DND-41 (cell line): ENCODE measurements at regions not wholly inside any gene's neighbourhood (a gene's known extent, or its start where the extent isn't known, plus 50 kb on each side); places are given as distances from the start of the nearest gene placed in this dataset.

ENCODE experiments used
- EZH2 ChIP-seq: IDR thresholded peaks from 3 replicates; pipeline ENCODE4 v1.6.1; 2012; ENCODE audit warnings: borderline replicate concordance, low read depth, mild to moderate bottlenecking, moderate library complexity, low read length, inconsistent platforms; ENCODE audit not compliant: severe bottlenecking
- TF ChIP-seq, protein P1 (sequence below): IDR thresholded peaks from 2 replicates; pipeline ENCODE4 v1.5.1; 2012; ENCODE audit warnings: borderline replicate concordance, low read length, moderate library complexity, mild to moderate bottlenecking; ENCODE audit not compliant: poor library complexity, severe bottlenecking; ENCODE audit errors: extremely low read depth

DNA sequence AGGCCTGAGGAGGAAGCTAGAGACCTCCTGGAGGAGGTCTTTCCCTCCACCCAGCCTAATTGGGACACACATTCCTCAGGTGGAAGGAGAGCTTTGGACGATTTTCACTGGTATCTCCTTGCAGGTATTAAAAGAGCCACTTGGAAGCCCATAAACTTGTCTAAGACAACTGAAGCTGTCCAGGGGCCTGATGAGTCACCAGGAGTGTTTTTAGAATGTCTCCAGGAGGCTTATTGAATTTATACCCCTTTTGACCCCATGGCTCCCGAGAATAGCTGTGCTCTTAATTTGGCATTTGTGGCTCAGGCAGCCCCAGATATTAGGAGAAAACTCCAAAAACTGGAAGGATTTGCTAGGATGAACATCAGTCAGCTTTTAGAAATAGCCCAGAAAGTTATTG lies 922.7 kb upstream of the AMELY start:
- TF ChIP-seq, protein P1, sequence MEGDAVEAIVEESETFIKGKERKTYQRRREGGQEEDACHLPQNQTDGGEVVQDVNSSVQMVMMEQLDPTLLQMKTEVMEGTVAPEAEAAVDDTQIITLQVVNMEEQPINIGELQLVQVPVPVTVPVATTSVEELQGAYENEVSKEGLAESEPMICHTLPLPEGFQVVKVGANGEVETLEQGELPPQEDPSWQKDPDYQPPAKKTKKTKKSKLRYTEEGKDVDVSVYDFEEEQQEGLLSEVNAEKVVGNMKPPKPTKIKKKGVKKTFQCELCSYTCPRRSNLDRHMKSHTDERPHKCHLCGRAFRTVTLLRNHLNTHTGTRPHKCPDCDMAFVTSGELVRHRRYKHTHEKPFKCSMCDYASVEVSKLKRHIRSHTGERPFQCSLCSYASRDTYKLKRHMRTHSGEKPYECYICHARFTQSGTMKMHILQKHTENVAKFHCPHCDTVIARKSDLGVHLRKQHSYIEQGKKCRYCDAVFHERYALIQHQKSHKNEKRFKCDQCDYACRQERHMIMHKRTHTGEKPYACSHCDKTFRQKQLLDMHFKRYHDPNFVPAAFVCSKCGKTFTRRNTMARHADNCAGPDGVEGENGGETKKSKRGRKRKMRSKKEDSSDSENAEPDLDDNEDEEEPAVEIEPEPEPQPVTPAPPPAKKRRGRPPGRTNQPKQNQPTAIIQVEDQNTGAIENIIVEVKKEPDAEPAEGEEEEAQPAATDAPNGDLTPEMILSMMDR, result no peak
- no peak for TF ChIP-seq EZH2
